GM21423 (cell line): ENCODE measurements at regions not wholly inside any gene's neighbourhood (a gene's known extent, or its start where the extent isn't known, plus 50 kb on each side); places are given as distances from the start of the nearest gene placed in this dataset.

Experiments
- ATAC-seq: cut with Tn5 transposase; IDR thresholded peaks from one replicate; pipeline ENCODE4 v1.9.1; 2021; ENCODE audit warnings: mild to moderate bottlenecking, moderate library complexity; ENCODE audit not compliant: unreplicated experiment

- ATAC-seq = no peak
Observed at GRCh38 chr5:130731839-130732238, 433.2 kb downstream of the HINT1 start.

- no peak for ATAC-seq
Observed at GRCh38 chr5:130729541-130729940, 435.5 kb downstream of the HINT1 start.

GRCh38 chr5:130727830-130728229 is 437.2 kb downstream of the HINT1 start:
- no peak for ATAC-seq

- no peak for ATAC-seq
Observed at GRCh38 chr5:130724658-130725057, 440.4 kb downstream of the HINT1 start.

GRCh38 chr5:130720355-130720754 is 444.7 kb downstream of the HINT1 start:
- no peak for ATAC-seq

GRCh38 chr5:130715541-130715940 is 449.5 kb downstream of the HINT1 start:
- no peak for ATAC-seq

- ATAC-seq = no peak
Observed at GRCh38 chr5:130714200-130714599, 450.9 kb downstream of the HINT1 start.

GRCh38 chr5:130712324-130712723 is 452.7 kb downstream of the HINT1 start:
- no peak for ATAC-seq

GRCh38 chr5:130710596-130710995 is 454.5 kb downstream of the HINT1 start:
- no peak for ATAC-seq

GRCh38 chr5:130708754-130709153 is 456.3 kb downstream of the HINT1 start:
- ATAC-seq = no peak

GRCh38 chr5:130706696-130707095 is 458.4 kb downstream of the HINT1 start:
- ATAC-seq = no peak

- ATAC-seq = no peak
Observed at GRCh38 chr5:130705368-130705767, 459.7 kb downstream of the HINT1 start.

GRCh38 chr5:130693509-130693908 is 471.5 kb downstream of the HINT1 start:
- ATAC-seq = no peak

- ATAC-seq = no peak
Observed at GRCh38 chr5:130692770-130693169, 472.3 kb downstream of the HINT1 start.

- ATAC-seq = no peak
Observed at GRCh38 chr5:130689831-130690230, 475.2 kb downstream of the HINT1 start.

- no peak for ATAC-seq
Observed at GRCh38 chr5:130687085-130687733, 477.8 kb downstream of the HINT1 start.

GRCh38 chr5:130678637-130679036 is 486.4 kb downstream of the HINT1 start:
- ATAC-seq = no peak

- no peak for ATAC-seq
Observed at GRCh38 chr5:130666462-130666861, 498.6 kb downstream of the HINT1 start.

- ATAC-seq = no peak
Observed at GRCh38 chr5:130652176-130652575, 512.9 kb downstream of the HINT1 start.

- no peak for ATAC-seq
Observed at GRCh38 chr5:130651440-130651839, 513.6 kb downstream of the HINT1 start.

- ATAC-seq = no peak
Observed at GRCh38 chr5:130643321-130643720, 521.7 kb downstream of the HINT1 start.

- no peak for ATAC-seq
Observed at GRCh38 chr5:130642461-130642860, 522.6 kb downstream of the HINT1 start.

- ATAC-seq = no peak
Observed at GRCh38 chr5:130627145-130627544, 537.9 kb downstream of the HINT1 start.
